Activated CD4-positive, alpha-beta memory T cell treated with anti-CD3 and anti-CD28 coated beads for 36 hours (primary cell): ENCODE measurements at regions not wholly inside any gene's neighbourhood (a gene's known extent, or its start where the extent isn't known, plus 50 kb on each side); places are given as distances from the start of the nearest gene placed in this dataset.

Experiments
- CTCF ChIA-PET: fragments of 350-600 bp; sonication (Branson Sonifier 250); formaldehyde crosslinking; loops from one replicate; lab custom pipeline; 2021; ENCODE audit warnings: antibody characterized with exemption, inconsistent platforms; lab: Charles Lee
- POLR2A ChIA-PET: fragments of 350-600 bp; sonication (Branson Sonifier 250); formaldehyde crosslinking; loops from one replicate; lab custom pipeline; 2021; ENCODE audit warnings: antibody characterized with exemption; lab: Charles Lee
- DNase-seq: peaks from one replicate; pipeline ENCODE4 v3.0.0-alpha.2; 2020
- H3K27ac Mint-ChIP-seq: one replicate; pipeline ENCODE4 v1.8.0; 2021; ENCODE audit warnings: mixed read lengths
- H3K27me3 Mint-ChIP-seq: one replicate; pipeline ENCODE4 v1.8.0; 2021; ENCODE audit warnings: mixed read lengths
- H3K36me3 Mint-ChIP-seq: one replicate; pipeline ENCODE4 v1.8.0; 2021; ENCODE audit warnings: mixed read lengths
- H3K4me1 Mint-ChIP-seq: one replicate; pipeline ENCODE4 v1.8.0; 2021; ENCODE audit warnings: low read depth, mixed read lengths
- H3K4me3 Mint-ChIP-seq: one replicate; pipeline ENCODE4 v1.8.0; 2021; ENCODE audit warnings: mild to moderate bottlenecking, mixed read lengths
- H3K9me3 Mint-ChIP-seq: one replicate; pipeline ENCODE4 v1.8.0; 2021; ENCODE audit warnings: mixed read lengths
- intact Hi-C: fragments of 100-400 bp; cut with micrococcal nuclease; formaldehyde crosslinking; loops from one replicate; pipeline ENCODE4 v1.15.1; 2023

DNA sequence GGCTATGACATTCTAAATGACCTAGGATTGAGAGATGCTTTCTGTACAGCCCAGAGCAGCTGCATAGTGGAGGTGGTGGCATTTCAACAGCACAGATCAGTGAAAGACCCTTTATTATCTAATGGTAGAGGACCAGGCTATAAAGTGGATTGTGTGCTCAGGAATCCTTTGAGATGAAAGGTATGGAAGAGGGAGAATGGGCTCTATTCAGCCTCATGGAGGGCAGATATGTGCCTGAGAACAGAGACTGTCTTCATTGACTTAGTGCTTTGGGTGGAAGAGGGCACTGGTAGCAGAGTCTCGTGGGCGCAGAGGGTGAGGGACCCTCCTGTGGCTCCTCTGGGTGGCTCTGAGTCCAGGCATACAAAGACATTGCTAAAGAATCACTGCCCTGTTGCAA, 130.0 kb upstream of the SLC24A5 start:
- intact Hi-C loops: no loop called here
- H3K36me3 Mint-ChIP-seq: no peaks in the 10 kb centered on the region
- DNase-seq: no peak
- H3K4me1 Mint-ChIP-seq: no peaks in the 10 kb centered on the region
- H3K27ac Mint-ChIP-seq: no peak overlapping the region
- POLR2A ChIA-PET: no interaction called here
- H3K4me3 Mint-ChIP-seq: no peak overlapping the region
- H3K9me3 Mint-ChIP-seq: no peaks in the 10 kb centered on the region
- CTCF ChIA-PET: no interaction called here
- no peaks in the 10 kb centered on the region for H3K27me3 Mint-ChIP-seq

DNA sequence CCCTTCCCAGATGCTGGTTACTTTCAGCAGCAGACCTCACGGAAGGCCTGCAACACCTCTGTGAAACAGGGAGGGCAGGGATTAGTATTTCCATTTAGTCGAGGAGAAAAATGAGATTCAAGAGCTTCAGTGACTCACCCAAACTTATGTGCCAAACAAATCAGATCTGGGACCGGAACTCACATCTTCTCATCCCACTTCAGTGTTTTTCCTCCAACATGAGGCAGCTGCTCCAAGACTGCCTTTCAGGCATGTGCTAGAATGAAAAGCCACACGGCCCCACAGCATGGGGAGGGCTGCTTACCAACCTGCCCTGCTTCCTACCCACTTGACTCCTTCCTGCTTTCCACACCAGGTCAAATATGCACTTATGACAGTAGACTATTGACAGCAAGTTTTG, 129.4 kb upstream of the SLC24A5 start:
- no peak for DNase-seq
- Mint-ChIP-seq H3K9me3 (no peaks in the 10 kb centered on the region), H3K4me3 (no peak overlapping the region), H3K36me3 (no peaks in the 10 kb centered on the region), H3K27me3 (no peaks in the 10 kb centered on the region), H3K27ac (no peak overlapping the region), H3K4me1 (no peaks in the 10 kb centered on the region)
- CTCF ChIA-PET: no interaction called here
- intact Hi-C loops: no loop called here
- POLR2A ChIA-PET: no interaction called here

DNA sequence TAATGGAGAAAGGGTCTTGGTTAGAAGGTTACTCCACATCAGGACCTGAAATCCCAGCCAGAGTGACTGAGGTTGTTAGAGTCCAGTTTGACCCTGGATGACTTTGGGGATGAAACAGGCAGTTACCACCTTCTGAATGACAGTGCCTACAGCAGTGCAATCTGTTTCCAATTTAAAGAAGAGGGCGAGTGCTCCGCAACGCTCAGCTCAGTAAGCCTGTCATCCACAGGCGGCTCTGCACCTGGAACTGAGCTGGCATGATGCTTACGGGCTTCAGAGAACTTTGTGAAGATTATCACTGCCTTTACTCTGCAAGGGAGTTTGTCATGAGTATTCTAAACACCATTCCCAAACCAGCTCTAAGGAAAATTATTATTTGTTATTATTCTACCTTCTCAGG, 127.7 kb upstream of the SLC24A5 start:
- no peak for DNase-seq
- Mint-ChIP-seq H3K27ac (no peak overlapping the region), H3K4me3 (no peak overlapping the region), H3K27me3 (no peaks in the 10 kb centered on the region), H3K9me3 (no peaks in the 10 kb centered on the region), H3K36me3 (no peaks in the 10 kb centered on the region), H3K4me1 (no peaks in the 10 kb centered on the region)
- ChIA-PET CTCF (no interaction called here), POLR2A (no interaction called here)
- intact Hi-C loops: no loop called here

DNA sequence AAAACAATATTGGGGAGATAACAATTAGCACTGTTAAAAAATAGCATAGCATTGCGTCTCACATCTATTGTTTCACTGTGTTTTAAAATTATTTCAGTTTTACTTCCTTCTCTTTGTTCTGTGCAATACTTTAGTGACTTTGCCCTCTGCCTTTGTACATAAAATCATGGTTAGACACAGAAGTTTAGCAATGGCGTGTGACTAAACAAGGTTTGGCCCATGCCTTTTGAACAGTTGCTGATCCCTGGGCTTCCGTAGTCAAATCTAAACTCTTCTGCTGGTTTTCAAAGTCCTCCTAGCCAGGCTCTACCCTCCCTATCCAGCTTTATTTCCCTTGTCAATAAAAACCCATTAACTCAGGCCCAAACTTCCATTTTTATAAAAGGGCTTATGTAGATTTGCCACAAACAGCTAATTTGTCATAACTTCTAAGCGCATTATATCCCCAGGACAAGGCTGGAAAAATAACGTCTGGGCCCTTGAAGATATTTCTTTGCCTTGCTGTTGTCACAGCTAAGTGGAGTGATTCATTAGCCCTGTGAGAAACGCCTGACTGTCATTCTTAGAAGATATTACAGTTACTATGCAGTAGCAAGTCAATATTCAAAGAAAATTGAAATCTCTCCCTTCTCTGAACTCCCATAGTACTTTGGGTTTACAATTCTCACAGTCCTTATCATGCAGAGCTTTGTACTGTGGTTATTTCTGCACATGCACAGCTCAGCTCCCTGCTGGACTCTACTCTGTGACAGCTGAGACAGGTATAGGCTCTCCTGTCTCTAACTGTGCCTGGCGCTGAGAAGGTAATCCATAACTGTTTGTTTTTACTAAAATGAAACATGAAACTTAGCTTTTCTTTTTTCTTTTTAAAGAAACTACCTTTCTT, 123.4 kb upstream of the SLC24A5 start:
- Mint-ChIP-seq H3K27ac (no peak overlapping the region), H3K9me3 (no peaks in the 10 kb centered on the region), H3K27me3 (no peaks in the 10 kb centered on the region), H3K36me3 (no peaks in the 10 kb centered on the region), H3K4me3 (no peak overlapping the region), H3K4me1 (no peaks in the 10 kb centered on the region)
- no peak for DNase-seq
- POLR2A ChIA-PET: no interaction called here
- intact Hi-C loops: no loop called here
- CTCF ChIA-PET: interaction anchor here (2.0 kb wide), 1 partner anchor 9 kb away, joined by 8 read pairs; no protein-coding TSS in a partner anchor

DNA sequence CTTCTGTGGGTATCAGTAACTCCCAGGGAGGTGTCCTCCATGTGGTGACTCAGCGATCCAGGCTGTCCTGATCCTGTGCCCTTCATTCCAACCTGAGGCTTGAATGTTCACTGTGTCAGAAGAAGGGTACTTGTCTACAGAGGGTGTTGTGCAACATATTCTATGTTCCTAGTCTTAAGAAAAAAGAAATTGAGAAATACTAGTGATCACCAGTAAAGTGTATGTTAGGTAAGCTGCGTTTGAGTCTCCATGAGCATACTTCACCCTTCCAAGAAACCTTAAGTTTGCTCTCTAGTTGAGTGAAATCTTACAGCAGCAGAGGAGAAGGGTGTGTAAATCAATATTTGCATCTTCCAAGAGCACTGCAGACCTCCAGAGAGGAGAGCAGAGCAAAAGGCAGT, 122.2 kb upstream of the SLC24A5 start:
- intact Hi-C loops: no loop called here
- H3K27me3 Mint-ChIP-seq: no peaks in the 10 kb centered on the region

DNA sequence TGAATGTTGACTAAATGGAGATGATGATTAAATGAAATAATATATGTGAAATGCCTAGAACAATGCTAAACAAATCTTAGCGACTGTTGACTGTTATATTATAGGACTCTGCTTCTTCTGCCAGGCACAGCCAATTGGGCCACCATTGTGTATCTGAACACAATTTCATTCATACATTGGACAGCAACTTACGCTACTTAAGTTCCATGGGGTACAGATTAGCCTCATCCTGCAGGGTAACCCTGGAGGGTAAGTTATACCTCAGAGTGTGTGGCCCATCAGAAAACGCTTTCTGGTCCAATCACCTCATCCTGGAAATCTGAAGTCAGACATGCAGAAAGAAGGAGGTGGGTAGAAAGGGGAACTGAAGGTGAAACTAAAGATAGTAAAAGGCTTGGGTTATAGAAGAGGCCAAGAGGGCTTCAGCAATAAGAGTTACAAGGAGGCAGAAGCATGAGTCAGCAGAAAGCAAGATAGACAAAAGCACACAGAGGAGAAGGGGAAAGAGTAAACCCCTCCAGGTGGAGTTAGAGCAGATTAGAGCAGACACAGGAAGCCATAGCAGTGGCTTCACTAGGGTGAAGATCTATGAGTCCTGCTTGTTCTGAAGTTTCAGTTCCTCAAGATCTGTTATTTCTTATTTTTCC, 119.3 kb upstream of the SLC24A5 start:
- POLR2A ChIA-PET: no interaction called here
- no peak for DNase-seq
- Mint-ChIP-seq H3K27ac (no peak overlapping the region), H3K9me3 (no peaks in the 10 kb centered on the region), H3K4me1 (no peaks in the 10 kb centered on the region), H3K27me3 (no peaks in the 10 kb centered on the region), H3K36me3 (no peaks in the 10 kb centered on the region), H3K4me3 (no peak overlapping the region)
- CTCF ChIA-PET: no interaction called here
- intact Hi-C loops: no loop called here

More for the DNA sequence above, 122.2 kb upstream of the SLC24A5 start:
- CTCF ChIA-PET: interaction anchor here (2.0 kb wide), 1 partner anchor 10 kb away, joined by 8 read pairs; no protein-coding TSS in a partner anchor
- Mint-ChIP-seq H3K36me3 (no peaks in the 10 kb centered on the region), H3K4me1 (no peaks in the 10 kb centered on the region), H3K27ac (no peak overlapping the region), H3K9me3 (no peaks in the 10 kb centered on the region), H3K4me3 (no peak overlapping the region)
- DNase-seq: no peak
- POLR2A ChIA-PET: no interaction called here

DNA sequence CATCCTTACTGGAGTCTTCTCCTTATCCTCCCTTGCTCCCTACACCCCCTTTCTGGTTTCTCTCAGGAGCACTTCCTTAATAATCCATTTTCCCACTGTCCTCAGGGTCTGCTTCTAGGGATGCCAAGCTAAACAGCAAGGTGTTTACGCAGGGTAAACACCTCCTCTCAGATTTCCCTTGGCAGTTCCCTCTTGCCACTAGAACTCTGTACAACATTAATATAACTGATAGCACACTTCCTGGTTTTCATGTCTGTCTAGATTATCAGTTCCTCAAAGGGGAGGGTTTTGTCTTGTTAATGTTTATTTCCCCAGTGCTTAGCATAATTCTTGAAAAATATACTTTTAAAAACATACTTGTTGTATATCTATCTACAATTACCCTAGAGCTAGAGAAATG, 118.0 kb upstream of the SLC24A5 start:
- no peaks in the 10 kb centered on the region for H3K9me3 Mint-ChIP-seq
- no peaks in the 10 kb centered on the region for H3K4me1 Mint-ChIP-seq
- H3K27me3 Mint-ChIP-seq: no peaks in the 10 kb centered on the region
- intact Hi-C loops: no loop called here
- ChIA-PET POLR2A (no interaction called here), CTCF (no interaction called here)
- no peak overlapping the region for H3K4me3 Mint-ChIP-seq
- DNase-seq: no peak
- no peak overlapping the region for H3K27ac Mint-ChIP-seq
- H3K36me3 Mint-ChIP-seq: no peaks in the 10 kb centered on the region

DNA sequence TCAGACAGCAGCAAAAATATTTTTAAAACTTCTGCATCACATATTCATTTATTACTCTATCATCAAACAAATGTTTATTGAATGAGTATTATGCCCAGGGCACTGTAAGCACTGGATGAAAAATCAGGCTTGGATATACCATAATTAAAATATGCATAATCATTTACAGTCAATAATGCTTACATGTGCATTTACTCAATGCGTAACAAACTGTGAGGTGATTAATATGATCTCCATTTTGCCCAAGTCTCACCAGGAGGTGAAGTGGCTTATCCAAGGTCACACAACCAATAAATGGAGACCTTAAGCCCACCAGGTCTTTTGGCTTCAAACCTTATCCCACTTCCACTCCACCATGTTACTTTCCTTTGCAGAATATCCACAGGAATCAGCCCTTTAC, 117.3 kb upstream of the SLC24A5 start:
- Mint-ChIP-seq H3K9me3 (no peaks in the 10 kb centered on the region), H3K4me3 (no peak overlapping the region), H3K27ac (no peak overlapping the region), H3K36me3 (no peaks in the 10 kb centered on the region), H3K4me1 (no peaks in the 10 kb centered on the region), H3K27me3 (no peaks in the 10 kb centered on the region)
- intact Hi-C loops: no loop called here
- DNase-seq: no peak
- POLR2A ChIA-PET: no interaction called here
- CTCF ChIA-PET: no interaction called here

DNA sequence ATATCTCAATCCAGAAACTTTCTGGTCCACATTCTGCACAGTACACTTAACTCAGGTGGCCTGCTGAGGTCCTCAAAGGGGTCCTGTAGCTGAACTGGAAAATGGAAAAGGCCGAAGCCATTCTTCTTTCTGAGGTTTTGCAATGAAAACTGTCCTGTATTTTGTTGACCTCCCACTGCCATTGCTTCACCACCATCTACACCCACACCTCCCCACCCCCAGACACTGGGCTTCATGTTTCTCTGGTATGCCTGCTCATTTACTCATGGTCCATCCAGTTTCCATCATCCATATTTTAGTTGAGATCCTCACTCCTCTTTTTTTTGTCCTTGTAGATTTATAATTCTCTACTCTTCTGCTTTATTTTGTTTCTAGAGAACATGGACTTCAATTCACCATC, 115.7 kb upstream of the SLC24A5 start:
- H3K27me3 Mint-ChIP-seq: no peaks in the 10 kb centered on the region
- H3K36me3 Mint-ChIP-seq: no peaks in the 10 kb centered on the region
- POLR2A ChIA-PET: no interaction called here
- H3K27ac Mint-ChIP-seq: no peak overlapping the region
- no peaks in the 10 kb centered on the region for H3K9me3 Mint-ChIP-seq
- intact Hi-C loops: no loop called here
- no peak overlapping the region for H3K4me3 Mint-ChIP-seq
- DNase-seq: no peak
- CTCF ChIA-PET: no interaction called here
- no peaks in the 10 kb centered on the region for H3K4me1 Mint-ChIP-seq

DNA sequence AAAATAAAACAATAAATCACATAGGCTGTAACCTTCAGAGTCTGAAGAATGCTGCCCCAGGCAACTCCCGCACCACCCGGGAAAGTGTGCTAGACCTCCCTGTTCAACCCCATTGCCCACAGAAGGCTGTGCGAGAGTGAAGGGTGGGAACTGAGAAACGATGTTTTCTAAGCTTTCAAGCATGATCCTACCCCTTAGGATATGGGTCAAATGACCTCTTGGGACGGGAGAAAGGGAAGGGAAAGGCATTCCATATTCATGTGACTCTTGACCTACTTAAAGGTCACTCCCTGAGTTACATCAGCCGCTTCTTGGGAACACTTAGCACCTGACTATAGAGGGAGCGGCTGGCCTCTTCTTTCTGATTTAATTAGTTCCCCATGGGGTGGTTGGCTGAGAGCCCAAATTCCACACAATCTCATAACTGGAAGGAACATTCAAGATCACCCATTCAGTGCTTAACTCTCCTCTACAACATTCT, 114.7 kb upstream of the SLC24A5 start:
- Mint-ChIP-seq H3K4me1 (no peaks in the 10 kb centered on the region), H3K36me3 (no peaks in the 10 kb centered on the region), H3K27ac (no peak overlapping the region), H3K9me3 (no peaks in the 10 kb centered on the region), H3K27me3 (no peaks in the 10 kb centered on the region), H3K4me3 (no peak overlapping the region)
- intact Hi-C loops: no loop called here
- no peak for DNase-seq
- ChIA-PET POLR2A (no interaction called here), CTCF (no interaction called here)

DNA sequence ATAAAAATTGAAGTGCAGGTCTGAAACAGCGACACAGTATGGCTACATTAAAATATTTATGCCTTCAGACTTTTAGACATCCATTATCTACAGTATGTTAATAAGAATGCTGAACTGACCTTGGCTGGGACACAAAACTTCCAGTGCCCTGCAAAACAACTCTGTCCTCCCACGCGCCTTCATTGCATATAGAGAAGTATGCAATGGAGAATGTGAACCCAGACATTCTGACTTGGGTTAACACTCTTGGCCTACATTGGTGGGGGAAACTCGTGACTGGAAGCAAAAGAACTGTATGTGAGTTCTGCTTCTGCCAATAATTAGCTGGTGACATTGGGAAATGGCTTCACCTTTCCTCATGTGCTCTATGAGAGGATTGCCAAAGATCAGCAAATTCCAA, 110.5 kb upstream of the SLC24A5 start:
- Mint-ChIP-seq H3K36me3 (no peaks in the 10 kb centered on the region), H3K27me3 (no peaks in the 10 kb centered on the region), H3K4me3 (no peak overlapping the region), H3K9me3 (no peaks in the 10 kb centered on the region), H3K27ac (no peak overlapping the region), H3K4me1 (no peaks in the 10 kb centered on the region)
- CTCF ChIA-PET: no interaction called here
- no peak for DNase-seq
- intact Hi-C loops: no loop called here
- POLR2A ChIA-PET: no interaction called here

DNA sequence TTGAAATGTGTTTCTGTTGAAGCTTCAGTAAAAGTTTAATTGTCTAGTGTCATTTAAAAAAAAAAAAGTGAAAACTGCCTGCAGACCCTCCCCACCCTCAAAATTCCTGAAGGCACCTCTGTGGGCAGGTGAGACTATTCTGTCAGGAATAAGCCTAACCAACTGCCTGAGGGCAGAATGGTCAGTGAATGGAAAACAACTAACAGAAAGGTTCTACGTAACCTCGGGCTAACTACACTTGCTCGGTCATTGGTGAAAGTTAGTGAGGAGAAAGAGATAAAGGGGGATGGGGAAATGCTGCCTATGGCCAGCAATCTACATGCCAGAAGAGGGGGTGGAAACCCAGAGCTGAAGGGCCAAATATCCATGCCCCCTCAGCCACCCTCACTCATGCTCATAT, 108.6 kb upstream of the SLC24A5 start:
- ChIA-PET CTCF (no interaction called here), POLR2A (no interaction called here)
- Mint-ChIP-seq H3K9me3 (no peaks in the 10 kb centered on the region), H3K27me3 (no peaks in the 10 kb centered on the region), H3K36me3 (no peaks in the 10 kb centered on the region), H3K4me1 (no peaks in the 10 kb centered on the region), H3K4me3 (no peak overlapping the region), H3K27ac (no peak overlapping the region)
- intact Hi-C loops: no loop called here
- no peak for DNase-seq

DNA sequence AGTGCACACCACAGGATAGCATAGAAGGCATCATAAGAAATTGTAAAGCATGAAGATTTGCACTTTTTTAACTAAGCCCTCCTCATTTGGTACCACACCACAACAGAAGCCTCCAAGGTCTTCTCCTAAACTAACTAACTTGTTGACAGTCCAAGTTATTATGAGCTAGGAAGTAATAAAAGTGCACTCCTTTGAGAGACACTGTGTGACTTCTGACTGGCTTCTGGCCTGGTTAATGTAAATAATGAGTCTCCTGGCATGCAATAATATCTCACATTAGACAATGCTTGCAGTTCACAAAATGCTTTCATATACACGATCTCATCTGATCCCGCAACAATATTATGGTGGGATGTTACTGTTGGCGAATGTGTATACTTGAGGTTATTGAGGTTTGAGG, 103.9 kb upstream of the SLC24A5 start:
- no peaks in the 10 kb centered on the region for H3K36me3 Mint-ChIP-seq
- no peak overlapping the region for H3K4me3 Mint-ChIP-seq

More for the DNA sequence above, 103.9 kb upstream of the SLC24A5 start:
- POLR2A ChIA-PET: no interaction called here
- Mint-ChIP-seq H3K4me1 (no peaks in the 10 kb centered on the region), H3K27me3 (no peaks in the 10 kb centered on the region), H3K27ac (no peak overlapping the region), H3K9me3 (no peaks in the 10 kb centered on the region)
- intact Hi-C loops: no loop called here
- CTCF ChIA-PET: no interaction called here
- DNase-seq: no peak
